H1 (cell line): ENCODE measurements at regions not wholly inside any gene's neighbourhood (a gene's known extent, or its start where the extent isn't known, plus 50 kb on each side); places are given as distances from the start of the nearest gene placed in this dataset.

Source experiments
- CTCF ChIA-PET: fragments of 300-600 bp; sonication (Branson Sonifier 250); formaldehyde crosslinking; loops from one replicate; lab custom pipeline; 2021; ENCODE audit not compliant: partially characterized antibody; lab: Charles Lee
- POLR2A ChIA-PET: fragments of 300-600 bp; sonication (Branson Sonifier 250); formaldehyde crosslinking; loops from one replicate; lab custom pipeline; 2021; ENCODE audit warnings: inconsistent platforms; ENCODE audit not compliant: partially characterized antibody; lab: Charles Lee
- DNase-seq, 2 experiments: peaks; one replicate each; pipeline versions ENCODE4 v3.0.0 to v3.0.0-alpha.2; 2010 to 2022; ENCODE audit warnings: low spot score in 2 of 2, low read depth in 1 of 2, mixed read lengths in 1 of 2
- FAIRE-seq: peaks from 2 replicates; lab custom pipeline; 2011; peaks lifted over from hg19 to GRCh38; lab: Jason Lieb, UNC
- H2AFZ ChIP-seq: 2 replicates; pipeline ENCODE4 v1.8.1; 2012; ENCODE audit warnings: low read length, inconsistent platforms
- H2AK5ac ChIP-seq: 2 replicates; pipeline ENCODE4 v1.6.1; 2013; ENCODE audit warnings: low read depth, low read length
- H2BK120ac ChIP-seq: replicated peaks from 2 replicates; pipeline ENCODE3; 2013; ENCODE audit warnings: low read depth, low read length, inconsistent platforms
- H2BK12ac ChIP-seq: 2 replicates; pipeline ENCODE4 v1.6.1; 2013; ENCODE audit warnings: low read depth, low read length
- H2BK15ac ChIP-seq: 2 replicates; pipeline ENCODE4 v1.6.1; 2013; ENCODE audit warnings: low read length
- H2BK20ac ChIP-seq: 2 replicates; pipeline ENCODE4 v1.6.1; 2013; ENCODE audit warnings: low read length
- H2BK5ac ChIP-seq: 2 replicates; pipeline ENCODE4 v1.6.1; 2013; ENCODE audit warnings: low read depth, low read length
- H3K14ac ChIP-seq: 2 replicates; pipeline ENCODE4 v1.6.1; 2013; ENCODE audit warnings: inconsistent platforms; ENCODE audit not compliant: insufficient read length
- H3K18ac ChIP-seq: 2 replicates; pipeline ENCODE4 v1.6.1; 2013; ENCODE audit warnings: low read length; ENCODE audit errors: extremely low read depth
- H3K23ac ChIP-seq: 2 replicates; pipeline ENCODE4 v1.6.1; 2013; ENCODE audit warnings: inconsistent platforms; ENCODE audit not compliant: insufficient read length
- H3K23me2 ChIP-seq: 2 replicates; pipeline ENCODE4 v1.6.1; 2013; ENCODE audit warnings: low read depth, low read length
- H3K27ac ChIP-seq: 2 replicates; pipeline ENCODE4 v1.6.1; 2011; ENCODE audit warnings: low read depth, low read length, inconsistent platforms
- H3K27me3 ChIP-seq, 4 experiments: replicated peaks in 1 of 4; 1 replicate in 1 of 4; 2 replicates in 3 of 4; pipeline versions ENCODE4 v1.6.1 to v1.8.1; 2011 to 2013; ENCODE audit warnings: low read length in 3 of 4, mild to moderate bottlenecking in 3 of 4, inconsistent platforms in 2 of 4, mixed read lengths in 2 of 4, moderate library complexity in 1 of 4; ENCODE audit not compliant: control insufficient read depth in 3 of 4, insufficient read depth in 3 of 4; ENCODE audit errors: extremely low read depth in 1 of 4
- H3K36me3 ChIP-seq, 4 experiments: 2 replicates each; pipeline versions ENCODE4 v1.6.1 to v1.8.1; 2011 to 2013; ENCODE audit warnings: mild to moderate bottlenecking in 4 of 4, low read length in 3 of 4, moderate library complexity in 2 of 4, control low read depth in 1 of 4, inconsistent platforms in 1 of 4; ENCODE audit not compliant: insufficient read depth in 4 of 4, control insufficient read depth in 2 of 4
- H3K4ac ChIP-seq: replicated peaks from 2 replicates; pipeline ENCODE3; 2013; ENCODE audit warnings: low read length, low read depth, mixed read lengths, inconsistent platforms; ENCODE audit not compliant: insufficient read length
- H3K4me1 ChIP-seq, 4 experiments: replicated peaks in 1 of 4; 1 replicate in 1 of 4; 2 replicates in 3 of 4; pipeline versions ENCODE4 v1.6.1 to v1.8.1; 2011 to 2013; ENCODE audit warnings: low read length in 3 of 4, inconsistent platforms in 2 of 4, mixed read lengths in 1 of 4; ENCODE audit not compliant: insufficient read depth in 4 of 4, control insufficient read depth in 3 of 4
- H3K4me2 ChIP-seq, 2 experiments: 2 replicates each; pipeline versions ENCODE4 v1.6.1 to v1.8.1; 2011 to 2013; ENCODE audit warnings: low read depth in 2 of 2, low read length in 2 of 2, control low read depth in 1 of 2, inconsistent platforms in 1 of 2, mild to moderate bottlenecking in 1 of 2; ENCODE audit not compliant: insufficient read depth in 1 of 2
- H3K4me3 ChIP-seq, 4 experiments: fragments of 200-600, 300-600 bp in 1 of 4; sonication (generic), shearing (Covaris generic), sonication (Bioruptor Twin) in 1 of 4; 2 replicates each; pipeline versions ENCODE4 v1.5.1 to v1.8.1; 2011 to 2016; ENCODE audit warnings: low read length in 4 of 4, low read depth in 3 of 4, control low read depth in 2 of 4, inconsistent platforms in 2 of 4, mild to moderate bottlenecking in 2 of 4, mixed read lengths in 1 of 4, moderate library complexity in 1 of 4; ENCODE audit not compliant: insufficient read depth in 2 of 4; ENCODE audit errors: extremely low read depth in 1 of 4
- H3K56ac ChIP-seq: replicated peaks from 2 replicates; pipeline ENCODE3; 2013; ENCODE audit warnings: low read depth, mild to moderate bottlenecking, mixed read lengths, low read length, inconsistent platforms; ENCODE audit not compliant: insufficient read length
- H3K79me1 ChIP-seq: 2 replicates; pipeline ENCODE4 v1.6.1; 2013; ENCODE audit warnings: low read depth, low read length, control low read depth
- H3K79me2 ChIP-seq, 2 experiments: 2 replicates each; pipeline versions ENCODE4 v1.6.1 to v1.8.1; 2012 to 2013; ENCODE audit warnings: low read length in 2 of 2, mild to moderate bottlenecking in 2 of 2, inconsistent platforms in 1 of 2; ENCODE audit not compliant: insufficient read depth in 2 of 2, control insufficient read depth in 1 of 2
- H3K9ac ChIP-seq, 4 experiments: replicated peaks in 1 of 4; 1 replicate in 1 of 4; 2 replicates in 3 of 4; pipeline versions ENCODE4 v1.6.1 to v1.8.1; 2011 to 2013; ENCODE audit warnings: low read depth in 3 of 4, low read length in 3 of 4, control low read depth in 2 of 4, mild to moderate bottlenecking in 2 of 4, moderate library complexity in 2 of 4, inconsistent platforms in 1 of 4; ENCODE audit errors: extremely low read depth in 1 of 4
- H3K9me3 ChIP-seq, 2 experiments: 2 replicates each; pipeline versions ENCODE4 v1.6.1 to v1.8.1; 2012 to 2013; ENCODE audit warnings: mild to moderate bottlenecking in 2 of 2, moderate library complexity in 2 of 2, control low read depth in 1 of 2, inconsistent platforms in 1 of 2, low read depth in 1 of 2, low read length in 1 of 2, mixed read lengths in 1 of 2; ENCODE audit not compliant: insufficient read depth in 2 of 2
- H4K20me1 ChIP-seq, 2 experiments: replicated peaks in 1 of 2; 2 replicates each; pipeline versions ENCODE3 to v1.8.1; 2011 to 2013; ENCODE audit warnings: inconsistent platforms in 2 of 2, low read length in 2 of 2, mild to moderate bottlenecking in 1 of 2; ENCODE audit not compliant: insufficient read depth in 2 of 2, control insufficient read depth in 1 of 2
- H4K5ac ChIP-seq: 2 replicates; pipeline ENCODE4 v1.6.1; 2013; ENCODE audit warnings: low read length, low read depth, mixed read lengths, inconsistent platforms; ENCODE audit not compliant: insufficient read length
- H4K8ac ChIP-seq: 2 replicates; pipeline ENCODE4 v1.8.0; 2013; ENCODE audit warnings: mild to moderate bottlenecking, moderate library complexity, low read length, inconsistent platforms; ENCODE audit not compliant: insufficient read depth; ENCODE audit errors: extremely low read depth
- H4K91ac ChIP-seq: replicated peaks from 2 replicates; pipeline ENCODE3; 2013; ENCODE audit warnings: low read length, mixed read lengths, inconsistent platforms; ENCODE audit not compliant: insufficient read length
- SP4 ChIP-seq: IDR thresholded peaks from 2 replicates; pipeline ENCODE4 v1.6.1; 2012; ENCODE audit warnings: low read length, inconsistent platforms
- WGBS, 2 experiments: shearing (Covaris generic) in 1 of 2; methylation state at CpG; one replicate each; pipeline versions ENCODE4 v1.1.6 to v1.1.7; 2013 to 2015; ENCODE audit warnings: low lambda C conversion rate in 2 of 2, mixed read lengths in 2 of 2, inconsistent platforms in 1 of 2, low coverage in 1 of 2, missing lambda C conversion rate in 1 of 2; ENCODE audit not compliant: insufficient replicate concordance in 2 of 2, insufficient coverage in 1 of 2, insufficient read length in 1 of 2; ENCODE audit errors: extremely low coverage in 1 of 2, missing lambda C conversion rate in 1 of 2; 5-methylcytosine and 5-hydroxymethylcytosine counted together

DNA sequence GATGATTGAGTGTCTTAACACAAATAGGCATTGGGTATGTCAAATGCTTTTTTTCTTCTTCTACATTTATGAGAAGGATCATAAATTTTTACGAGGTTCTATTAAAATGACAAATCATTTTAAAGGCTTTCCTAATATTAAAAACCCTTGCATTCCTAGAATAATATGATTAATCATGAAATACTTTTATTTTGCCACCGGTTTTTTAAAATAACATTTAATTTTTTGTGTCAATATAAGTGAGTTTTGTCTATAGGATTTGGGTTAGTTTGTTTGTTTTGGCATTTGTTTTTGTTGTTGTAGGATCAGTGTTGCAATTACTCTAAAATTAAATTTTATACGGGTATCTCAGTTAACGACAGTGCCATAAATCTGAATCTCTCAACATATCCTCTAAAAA, 169.7 kb upstream of the STK26 start:
- H3K4me1 ChIP-seq, result no peaks in the 10 kb centered on the region
- H2BK12ac ChIP-seq, result no peak overlapping the region
- no peak overlapping the region for H3K4me3 ChIP-seq
- no peak overlapping the region for H2BK120ac ChIP-seq
- H3K36me3 ChIP-seq, result no peaks in the 10 kb centered on the region
- H3K79me1 ChIP-seq, result no peaks in the 10 kb centered on the region
- H3K9ac ChIP-seq, result no peak overlapping the region
- H2BK5ac ChIP-seq, result no peak overlapping the region
- no peak for DNase-seq
- H3K9me3 ChIP-seq, result no peaks in the 10 kb centered on the region
- H2BK15ac ChIP-seq, result no peak overlapping the region
- no peak overlapping the region for H2AFZ ChIP-seq
- H3K4ac ChIP-seq, result no peak overlapping the region
- H3K4me2 ChIP-seq, result no peak overlapping the region
- H3K27ac ChIP-seq, result no peak overlapping the region
- H4K5ac ChIP-seq, result no peak overlapping the region
- no peak overlapping the region for H2BK20ac ChIP-seq
- TF ChIP-seq SP4, result no peak
- no peaks in the 10 kb centered on the region for H3K27me3 ChIP-seq
- H3K18ac ChIP-seq, result no peak overlapping the region
- H2AK5ac ChIP-seq, result no peak overlapping the region
- H3K23ac ChIP-seq, result no peak overlapping the region
- H3K23me2 ChIP-seq, result no peaks in the 10 kb centered on the region
- H3K14ac ChIP-seq, result no peak overlapping the region
- ChIA-PET CTCF (interaction anchor here (1.3 kb wide), 1 partner anchor 761 kb away, joined by 3 read pairs; no protein-coding TSS in a partner anchor), POLR2A (no interaction called here)
- H4K8ac ChIP-seq, result no peak overlapping the region
- H4K91ac ChIP-seq, result no peak overlapping the region
- no peaks in the 10 kb centered on the region for H4K20me1 ChIP-seq
- H3K56ac ChIP-seq, result no peak overlapping the region
- H3K79me2 ChIP-seq, result no peaks in the 10 kb centered on the region
- WGBS, 2 experiments, result 81% methylated on average over 4 of the region's 4 CpGs; no CpG with 5 or more reads in 1 of the 2 experiments
- FAIRE-seq, result no peak
